MM.1S (cell line): ENCODE measurements at regions not wholly inside any gene's neighbourhood (a gene's known extent, or its start where the extent isn't known, plus 50 kb on each side); places are given as distances from the start of the nearest gene placed in this dataset.

Experiments
- EZH2 ChIP-seq: fragments of 300-600 bp; sonication (generic); optimal IDR thresholded peaks from 2 replicates; pipeline ENCODE3; 2017; ENCODE audit warnings: low read depth, mild to moderate bottlenecking, antibody characterized with exemption, low read length, mixed read lengths
- EZH2phosphoT487 ChIP-seq: fragments of 300-600 bp; sonication (generic); IDR thresholded peaks from 2 replicates; pipeline ENCODE4 v1.6.1; 2018; ENCODE audit warnings: antibody characterized with exemption, low read length
- TF ChIP-seq, protein P1 (sequence below): fragments of 300-600 bp; sonication (generic); IDR thresholded peaks from 2 replicates; pipeline ENCODE4 v1.5.1; 2016; ENCODE audit warnings: antibody characterized with exemption, low read length, mixed read lengths

DNA sequence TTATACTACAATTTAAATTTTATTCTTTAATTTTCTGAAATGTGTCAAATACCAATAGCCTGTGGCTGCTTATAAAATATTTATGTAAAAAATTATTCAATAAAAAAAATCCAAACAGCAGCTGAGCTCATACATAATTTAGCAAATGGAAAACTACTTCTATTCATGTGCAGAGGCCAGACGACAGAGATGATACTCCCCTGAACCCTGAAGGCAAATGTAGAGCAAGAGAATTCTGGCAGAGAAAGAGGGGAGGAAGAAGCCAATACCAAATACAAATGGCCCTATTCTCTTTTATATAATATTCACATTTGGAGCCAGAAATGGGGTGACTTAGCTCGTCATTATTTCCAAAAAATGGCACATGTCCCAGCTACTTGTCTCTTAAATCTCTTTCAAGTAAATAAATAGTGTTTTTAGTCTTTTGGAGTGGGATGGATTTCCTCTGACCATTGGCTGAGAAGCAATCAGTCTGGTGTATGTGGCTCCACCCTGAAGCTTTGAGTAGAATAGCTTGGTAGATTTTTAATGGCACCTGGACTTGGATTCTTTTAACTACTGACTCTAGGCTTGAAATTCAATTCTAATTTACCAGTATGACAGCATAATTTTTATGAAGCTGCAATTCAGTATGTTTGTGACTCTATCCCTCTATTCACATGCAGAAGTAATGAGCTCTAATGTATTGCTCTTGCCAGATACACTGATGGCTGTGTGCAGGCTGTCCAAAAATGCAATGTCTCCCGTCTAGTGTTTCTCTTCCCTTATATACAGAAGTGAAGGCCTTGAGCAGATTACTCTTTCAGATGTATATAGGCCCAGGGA, 113.4 kb upstream of the SCAF11 start:
- TF ChIP-seq, protein P1, sequence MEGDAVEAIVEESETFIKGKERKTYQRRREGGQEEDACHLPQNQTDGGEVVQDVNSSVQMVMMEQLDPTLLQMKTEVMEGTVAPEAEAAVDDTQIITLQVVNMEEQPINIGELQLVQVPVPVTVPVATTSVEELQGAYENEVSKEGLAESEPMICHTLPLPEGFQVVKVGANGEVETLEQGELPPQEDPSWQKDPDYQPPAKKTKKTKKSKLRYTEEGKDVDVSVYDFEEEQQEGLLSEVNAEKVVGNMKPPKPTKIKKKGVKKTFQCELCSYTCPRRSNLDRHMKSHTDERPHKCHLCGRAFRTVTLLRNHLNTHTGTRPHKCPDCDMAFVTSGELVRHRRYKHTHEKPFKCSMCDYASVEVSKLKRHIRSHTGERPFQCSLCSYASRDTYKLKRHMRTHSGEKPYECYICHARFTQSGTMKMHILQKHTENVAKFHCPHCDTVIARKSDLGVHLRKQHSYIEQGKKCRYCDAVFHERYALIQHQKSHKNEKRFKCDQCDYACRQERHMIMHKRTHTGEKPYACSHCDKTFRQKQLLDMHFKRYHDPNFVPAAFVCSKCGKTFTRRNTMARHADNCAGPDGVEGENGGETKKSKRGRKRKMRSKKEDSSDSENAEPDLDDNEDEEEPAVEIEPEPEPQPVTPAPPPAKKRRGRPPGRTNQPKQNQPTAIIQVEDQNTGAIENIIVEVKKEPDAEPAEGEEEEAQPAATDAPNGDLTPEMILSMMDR, result no peak
- TF ChIP-seq EZH2, result no peak
- TF ChIP-seq EZH2phosphoT487, result no peak
